Bronchial epithelial cell (primary cell): ENCODE measurements at regions not wholly inside any gene's neighbourhood (a gene's known extent, or its start where the extent isn't known, plus 50 kb on each side); places are given as distances from the start of the nearest gene placed in this dataset.
"Not testable (repeated sequence)": the region's sequence is repeated elsewhere in the genome, so short reads cannot be mapped to it uniquely, and the experiment has no call there.

Experiments
- DNase-seq: peaks from one replicate; pipeline ENCODE4 v3.0.0-alpha.2; 2010; ENCODE audit warnings: low read depth
- FAIRE-seq: peaks from 2 replicates; lab custom pipeline; 2011; peaks lifted over from hg19 to GRCh38; lab: Jason Lieb, UNC
- H3K27me3 ChIP-seq: 2 replicates; pipeline ENCODE4 v1.5.1; 2011; ENCODE audit warnings: low read length; ENCODE audit not compliant: control insufficient read depth, insufficient read depth
- H3K36me3 ChIP-seq: 2 replicates; pipeline ENCODE4 v1.5.1; 2011; ENCODE audit warnings: low read length; ENCODE audit not compliant: control insufficient read depth, insufficient read depth
- H3K4me3 ChIP-seq: 2 replicates; pipeline ENCODE4 v1.5.1; 2011; ENCODE audit warnings: mild to moderate bottlenecking, low read depth, low read length, control low read depth
- CTCF ChIP-seq: IDR thresholded peaks from 2 replicates; pipeline ENCODE4 v1.5.1; 2011; ENCODE audit warnings: mild to moderate bottlenecking, moderate library complexity, low read length, control low read depth, inconsistent platforms; ENCODE audit not compliant: insufficient read depth, severe bottlenecking

- H3K4me3 ChIP-seq = no peak overlapping the region
- H3K36me3 ChIP-seq = no peaks in the 10 kb centered on the region
- DNase-seq = no peak
- H3K27me3 ChIP-seq = peaks cover 3% of the 10 kb centered on the region
- no peak for FAIRE-seq
- TF ChIP-seq CTCF = no peak
Observed at GRCh38 chr14:89672636-89673511, 255.8 kb upstream of the FOXN3 start.

GRCh38 chr14:89669193-89669592 lies 252.2 kb upstream of the FOXN3 start:
- no peak for DNase-seq
- no peak for TF ChIP-seq CTCF
- H3K4me3 ChIP-seq = no peak overlapping the region
- no peak for FAIRE-seq
- H3K27me3 ChIP-seq = peaks cover 3% of the 10 kb centered on the region
- no peaks in the 10 kb centered on the region for H3K36me3 ChIP-seq

- H3K36me3 ChIP-seq = no peaks in the 10 kb centered on the region
- DNase-seq = no peak
- peaks cover 3% of the 10 kb centered on the region for H3K27me3 ChIP-seq
- TF ChIP-seq CTCF = no peak
- no peak overlapping the region for H3K4me3 ChIP-seq
- FAIRE-seq = no peak
Observed at GRCh38 chr14:89667983-89668382, 250.9 kb upstream of the FOXN3 start.

- FAIRE-seq, H3K27me3 ChIP-seq, DNase-seq, H3K4me3 ChIP-seq, H3K36me3 ChIP-seq: not testable (repeated sequence)
Observed at GRCh38 chr14:89665300-89666081, 248.5 kb upstream of the FOXN3 start.

- no peak for TF ChIP-seq CTCF
- no peaks in the 10 kb centered on the region for H3K36me3 ChIP-seq
- no peak overlapping the region for H3K4me3 ChIP-seq
- DNase-seq (no peak), FAIRE-seq (no peak)
- no peaks in the 10 kb centered on the region for H3K27me3 ChIP-seq
Observed at GRCh38 chr14:89661392-89661791, 244.4 kb upstream of the FOXN3 start.

GRCh38 chr14:89660625-89661233 lies 243.7 kb upstream of the FOXN3 start:
- FAIRE-seq, H3K4me3 ChIP-seq, H3K27me3 ChIP-seq, H3K36me3 ChIP-seq, DNase-seq: not testable (repeated sequence)
